Inflammatory macrophage treated with lipopolysaccharide for 1 hour (primary cell): ENCODE measurements at regions not wholly inside any gene's neighbourhood (a gene's known extent, or its start where the extent isn't known, plus 50 kb on each side); places are given as distances from the start of the nearest gene placed in this dataset.

ENCODE experiments used
- DNase-seq, 2 donors: peaks; one replicate each; pipeline ENCODE4 v3.0.0-alpha.2; 2020 to 2022

GRCh38 chr4:156643826-156644225 lies 327.8 kb downstream of the PDGFC start:
- no peak for DNase-seq

GRCh38 chr4:156642161-156642560 lies 329.4 kb downstream of the PDGFC start:
- no peak for DNase-seq

DNA sequence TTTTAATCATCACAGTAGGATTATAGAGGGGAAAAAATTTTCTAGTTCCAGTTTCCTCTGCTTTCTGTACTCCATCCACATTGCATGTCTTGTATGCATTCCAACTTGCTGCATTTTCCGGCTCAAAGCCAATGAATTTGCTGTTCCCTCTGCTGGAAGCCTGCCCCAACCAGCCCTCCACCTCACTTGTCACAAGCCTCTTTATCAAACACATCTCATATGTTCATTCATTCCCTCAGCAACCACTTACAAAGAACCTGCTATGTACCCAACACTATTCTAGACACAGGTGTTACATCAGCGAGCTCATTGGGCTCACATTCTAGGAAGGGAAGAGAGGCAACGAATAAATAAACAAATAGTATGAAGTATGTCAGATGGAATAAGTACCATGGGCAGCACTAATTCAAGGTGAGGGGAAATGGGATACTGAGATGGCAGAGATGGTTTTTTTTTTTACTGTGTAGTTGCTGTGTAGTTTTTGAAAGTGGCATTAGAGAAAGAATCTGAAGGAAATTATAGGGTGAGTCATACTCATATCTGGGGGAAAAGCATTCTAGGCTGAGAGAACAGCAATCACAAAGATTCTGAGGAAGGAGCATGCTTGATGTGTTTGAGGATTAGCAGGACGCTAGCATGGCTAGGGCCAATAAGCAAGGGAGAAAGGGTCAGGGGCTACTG lies 332.5 kb downstream of the PDGFC start:
- DNase-seq: no peak

DNA sequence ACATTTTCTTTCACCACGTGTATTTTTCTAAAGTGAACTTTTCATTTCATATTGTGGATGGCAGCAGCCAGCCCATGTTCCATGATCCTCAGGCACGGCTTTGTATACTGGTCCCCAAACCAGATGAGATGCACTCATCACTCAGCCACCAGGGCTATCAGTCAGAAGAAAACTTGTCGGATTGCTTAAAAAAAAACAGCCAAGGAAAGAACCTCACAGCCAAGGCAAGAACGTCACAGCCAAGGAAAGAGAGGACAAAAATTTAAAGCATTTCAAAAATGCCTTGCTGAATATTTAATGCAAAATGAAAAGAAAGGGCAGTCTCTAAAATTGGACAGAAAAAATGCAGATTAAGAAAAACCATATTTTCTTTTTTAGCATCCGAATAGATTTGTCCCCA lies 333.3 kb downstream of the PDGFC start:
- DNase-seq: no peak

- DNase-seq: no peak
Observed at GRCh38 chr4:156636381-156636780, 335.2 kb downstream of the PDGFC start.

- DNase-seq: no peak
Observed at GRCh38 chr4:156635051-156635450, 336.5 kb downstream of the PDGFC start.

DNA sequence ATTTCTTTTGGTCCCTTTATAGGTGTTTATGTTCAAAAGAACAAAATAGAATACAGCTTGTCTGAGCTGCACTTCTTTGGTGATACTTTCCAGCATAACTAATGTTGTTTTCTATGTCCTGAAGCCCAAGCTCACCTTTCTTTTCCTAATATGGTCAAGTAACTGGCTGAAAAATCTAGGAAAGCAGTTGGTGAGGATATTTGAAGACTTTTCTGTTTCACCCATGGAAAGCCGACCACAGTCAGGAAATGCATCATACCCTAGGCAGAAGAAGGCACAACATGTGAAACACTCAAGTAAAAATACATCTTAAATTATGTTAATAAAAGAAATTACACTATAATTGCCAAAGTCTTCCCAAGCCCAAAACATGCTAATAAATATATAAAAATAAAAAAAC lies 337.0 kb downstream of the PDGFC start:
- DNase-seq: no peak

- DNase-seq: no peak
Observed at GRCh38 chr4:156633847-156634246, 337.8 kb downstream of the PDGFC start.

GRCh38 chr4:156628858-156629257 lies 342.7 kb downstream of the PDGFC start:
- no peak for DNase-seq

- no peak for DNase-seq
Observed at GRCh38 chr4:156623376-156623775, 348.2 kb downstream of the PDGFC start.

DNA sequence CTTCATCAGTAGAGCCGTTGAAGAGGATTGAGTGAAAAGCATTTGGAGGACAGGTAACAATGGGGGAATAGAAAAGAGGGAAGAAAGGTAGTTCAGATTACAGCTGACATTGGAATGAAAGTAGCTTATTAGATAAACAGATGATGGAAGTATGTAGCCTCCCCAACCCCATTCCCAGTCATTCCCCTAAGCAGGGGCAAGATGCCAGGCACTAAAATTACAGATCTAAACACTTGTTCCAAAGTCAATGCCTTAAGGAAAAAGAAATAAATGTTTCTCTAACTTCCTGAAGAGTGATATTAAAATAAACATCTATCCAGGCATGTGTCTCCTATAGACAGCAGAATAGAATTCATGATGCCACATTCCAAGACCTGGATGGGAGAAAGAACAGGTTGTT lies 350.8 kb downstream of the PDGFC start:
- no peak for DNase-seq

GRCh38 chr4:156619154-156619934 lies 352.3 kb downstream of the PDGFC start:
- no peak for DNase-seq

- no peak for DNase-seq
Observed at GRCh38 chr4:156615066-156615531, 356.5 kb downstream of the PDGFC start.

GRCh38 chr4:156614536-156614935 lies 357.1 kb downstream of the PDGFC start:
- DNase-seq: no peak

DNA sequence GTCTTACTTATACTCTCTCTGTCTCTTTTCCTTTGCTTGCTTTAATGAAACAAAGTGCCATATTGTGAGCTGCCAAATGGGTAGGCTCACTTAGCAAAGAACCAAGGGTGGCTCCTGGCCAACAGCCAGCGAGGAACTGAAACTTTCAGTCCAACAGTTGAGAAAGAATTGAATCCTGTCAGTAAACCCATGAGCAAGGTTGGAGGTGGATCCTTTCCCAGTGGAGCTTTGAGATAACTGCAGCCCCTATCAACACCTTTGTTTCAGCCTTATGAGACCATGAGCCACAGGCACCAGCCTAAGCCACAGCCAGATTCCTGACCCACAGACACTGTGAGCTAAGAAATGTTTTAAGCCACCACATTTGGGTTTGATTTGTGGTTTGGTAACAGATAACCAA lies 362.2 kb downstream of the PDGFC start:
- peak; percentile 22 to 26 for DNase-seq

DNA sequence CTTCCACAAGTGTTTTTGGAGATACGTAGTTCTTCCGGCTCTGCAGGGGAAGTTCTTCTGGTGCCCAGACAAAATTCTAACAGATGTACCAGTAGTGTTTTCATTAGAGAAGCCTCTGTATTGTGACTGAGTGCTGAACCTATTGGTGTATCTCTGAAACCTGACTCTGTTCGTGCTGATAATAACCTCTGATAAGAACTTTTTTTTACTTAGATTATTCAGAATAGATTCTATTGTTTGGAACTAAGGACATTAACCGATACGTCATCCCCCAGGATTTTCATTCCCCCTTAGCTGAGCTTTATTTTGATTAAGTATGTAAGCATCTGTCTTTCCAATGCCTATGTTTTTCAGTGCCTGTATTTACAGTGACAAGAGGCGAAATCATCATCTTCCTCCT lies 362.9 kb downstream of the PDGFC start:
- no peak for DNase-seq

DNA sequence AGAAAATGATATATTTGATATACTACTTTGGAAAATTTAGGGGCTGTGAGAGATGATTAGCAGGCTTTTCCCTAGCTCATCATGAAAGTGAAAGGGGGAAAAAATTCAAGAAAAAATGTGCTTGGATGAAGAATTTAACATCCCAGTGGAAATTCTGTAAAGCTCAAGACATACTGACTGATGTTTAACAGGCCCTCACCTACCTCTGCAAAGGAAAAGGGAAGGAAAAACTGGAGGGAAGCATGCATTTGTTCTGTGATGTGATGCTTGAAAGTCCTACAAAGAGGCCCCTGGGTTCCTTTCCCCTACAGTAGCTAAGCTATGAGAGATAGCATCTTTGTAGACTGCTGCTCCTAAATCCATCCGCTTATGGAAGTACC lies 364.1 kb downstream of the PDGFC start:
- no peak for DNase-seq

DNA sequence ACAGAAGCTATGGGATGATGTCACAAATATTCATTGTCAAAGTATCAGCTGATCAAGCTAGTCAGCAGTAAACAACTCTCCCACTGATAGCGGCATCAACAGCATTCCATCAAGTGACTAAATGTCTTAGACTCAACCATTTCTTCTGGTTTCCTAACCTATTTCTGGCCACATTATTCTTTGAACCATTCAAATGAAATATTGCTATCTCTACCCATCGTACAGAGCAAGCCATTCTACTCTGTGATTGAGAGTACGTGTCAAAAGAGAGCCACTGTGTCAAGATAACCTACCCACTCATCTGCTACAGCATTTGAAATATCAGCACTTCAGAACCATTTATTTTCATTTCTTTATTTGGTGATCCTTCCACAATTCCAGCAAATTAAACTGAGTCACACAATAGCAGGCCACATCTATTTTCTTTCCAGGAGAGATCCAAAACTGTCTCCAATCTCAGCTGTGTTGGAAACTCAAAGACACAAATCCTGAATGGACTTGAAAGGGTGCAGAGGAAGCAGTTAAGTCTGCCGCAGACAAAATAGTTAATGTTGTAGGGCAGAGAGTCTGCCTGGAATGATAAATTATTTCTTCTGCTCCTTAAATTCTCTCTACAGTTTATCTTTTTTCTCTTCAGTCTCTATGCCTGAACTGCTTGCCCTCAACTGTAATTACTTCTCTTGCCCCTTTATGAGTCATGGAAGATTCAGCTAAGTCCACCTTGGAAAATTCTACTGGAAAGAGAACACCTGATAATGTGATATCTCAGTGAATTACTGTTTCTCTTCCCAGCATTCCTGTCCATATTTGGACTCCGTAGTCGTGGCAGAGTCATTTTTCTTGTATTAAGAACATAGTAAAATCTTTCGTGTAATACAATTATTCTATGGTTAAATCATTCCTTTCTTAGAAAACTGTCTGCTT lies 364.8 kb downstream of the PDGFC start:
- DNase-seq: no peak

- DNase-seq: no peak
Observed at GRCh38 chr4:156598138-156598681, 373.4 kb downstream of the PDGFC start.

DNA sequence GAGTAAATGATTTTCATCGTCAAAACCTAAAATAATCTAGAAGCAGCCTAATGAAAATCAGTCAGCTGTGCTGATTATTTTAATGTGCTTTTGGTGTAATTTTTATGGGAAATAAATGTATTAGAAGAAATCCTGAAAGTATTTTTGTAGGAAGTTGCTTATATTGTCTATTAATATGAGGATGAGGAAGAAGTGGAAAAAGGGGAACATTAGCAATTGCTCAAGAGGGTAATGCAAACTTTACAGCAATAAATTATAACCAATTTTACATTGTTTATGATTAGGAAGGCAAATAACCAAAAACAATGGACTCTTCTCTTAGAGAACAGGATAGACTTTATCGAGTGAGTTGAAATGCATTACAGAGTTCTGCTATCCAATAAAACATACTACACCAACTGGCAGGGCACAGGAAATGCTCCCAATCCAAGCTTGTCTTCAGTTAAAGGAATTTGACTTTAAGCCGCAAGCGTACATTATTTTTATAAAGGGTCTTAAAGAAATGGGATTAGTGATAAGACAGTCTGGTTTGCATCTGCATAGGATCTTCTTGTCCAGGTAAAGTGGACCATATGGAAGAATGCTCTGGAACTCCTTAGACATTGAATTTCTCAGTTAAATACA lies 374.8 kb downstream of the PDGFC start:
- peak in 1 of 2 donors; percentile 38 for DNase-seq

GRCh38 chr4:156596026-156596425 lies 375.6 kb downstream of the PDGFC start:
- no peak for DNase-seq

DNA sequence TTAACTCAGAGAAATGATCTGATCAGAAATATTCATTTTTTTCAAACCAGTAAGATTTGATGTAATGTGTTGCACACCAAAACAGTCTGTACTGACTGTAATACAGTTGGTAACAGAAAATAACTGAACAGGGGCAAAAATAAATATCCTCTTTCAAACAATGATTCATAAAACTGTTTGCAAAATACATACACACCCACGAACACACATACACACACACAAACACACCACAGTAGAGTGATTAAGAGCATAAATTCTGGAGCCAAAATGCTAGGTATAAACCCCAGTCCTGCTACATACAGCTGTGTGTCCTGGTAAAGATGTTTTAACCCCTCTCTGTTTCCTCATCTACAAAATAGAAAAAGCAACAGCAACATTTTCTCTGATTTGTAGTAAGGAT lies 376.6 kb downstream of the PDGFC start:
- DNase-seq: peak in 1 of 2 donors; percentile 3

DNA sequence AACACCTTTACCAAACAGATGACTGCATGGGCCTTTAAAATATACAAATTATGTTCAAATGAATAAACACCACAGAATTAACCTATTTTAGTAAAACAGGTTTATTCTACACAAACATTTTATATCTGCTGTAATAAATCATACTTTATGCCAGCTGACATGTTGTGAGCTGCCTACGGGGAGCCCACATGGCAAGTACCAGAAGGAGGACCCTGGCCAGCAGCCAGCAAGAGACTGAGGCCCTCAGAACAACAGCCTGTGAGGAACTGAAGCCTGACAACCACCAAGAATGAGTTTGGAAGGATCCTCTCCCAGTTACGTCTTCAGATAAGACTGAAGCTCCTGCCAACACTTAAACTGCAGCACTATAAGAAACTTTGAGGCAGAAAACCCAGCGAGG lies 377.0 kb downstream of the PDGFC start:
- peak in 1 of 2 donors; percentile 4 for DNase-seq
